HG03139 (cell line): ENCODE measurements at regions not wholly inside any gene's neighbourhood (a gene's known extent, or its start where the extent isn't known, plus 50 kb on each side); places are given as distances from the start of the nearest gene placed in this dataset.

ENCODE experiments used
- ATAC-seq: cut with Tn5 transposase; IDR thresholded peaks from one replicate; pipeline ENCODE4 v1.9.1; 2021; ENCODE audit not compliant: unreplicated experiment

- ATAC-seq = no peak
These were observed 52.2 kb upstream of the ZC3H15 start for GRCh38 chr2:186433777-186434432.
